ENCODE measurements at regions not wholly inside any gene's neighbourhood (a gene's known extent, or its start where the extent isn't known, plus 50 kb on each side); places are given as distances from the start of the nearest gene placed in this dataset.

DNA sequence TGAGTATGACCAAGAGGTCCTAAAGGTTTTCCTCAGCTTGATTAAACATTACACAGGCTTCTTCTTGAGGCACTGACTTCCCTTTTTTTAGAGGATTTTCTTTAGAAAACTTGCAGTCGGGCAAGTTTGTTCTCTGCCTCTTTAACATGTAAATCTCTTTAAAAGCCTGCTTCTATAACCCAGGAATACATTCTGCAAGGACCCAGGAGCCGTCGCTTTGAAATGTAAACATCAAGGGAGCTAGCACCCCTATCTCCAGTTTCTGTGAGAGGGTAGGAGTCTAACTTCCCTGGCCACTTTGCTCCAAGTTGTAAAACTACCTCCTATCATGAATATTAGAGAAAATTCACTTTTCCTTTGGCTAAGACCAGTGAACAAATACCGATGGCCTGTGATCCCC is 201.5 kb upstream of the CPHXL start:
- Histone ChIP-seq H3K9me3 (ENCODE audit: control insufficient read depth, low read length) (no peaks in the 10 kb centered on the region), H3K4me1 (ENCODE audit: control insufficient read depth, insufficient read depth, low read length) (no peaks in the 10 kb centered on the region), H3K27ac (ENCODE audit: low read length) (no peak overlapping the region), H3K4me3 (ENCODE audit: low read length) (no peak overlapping the region), H3K27me3 (ENCODE audit: control insufficient read depth, insufficient read depth) (no peaks in the 10 kb centered on the region)
- intact Hi-C loops (cut with DNase I): no loop called here
- no peak for ATAC-seq
- 33% methylated on average over 4 of the region's 4 CpGs for WGBS
- DNase-seq: no peak

DNA sequence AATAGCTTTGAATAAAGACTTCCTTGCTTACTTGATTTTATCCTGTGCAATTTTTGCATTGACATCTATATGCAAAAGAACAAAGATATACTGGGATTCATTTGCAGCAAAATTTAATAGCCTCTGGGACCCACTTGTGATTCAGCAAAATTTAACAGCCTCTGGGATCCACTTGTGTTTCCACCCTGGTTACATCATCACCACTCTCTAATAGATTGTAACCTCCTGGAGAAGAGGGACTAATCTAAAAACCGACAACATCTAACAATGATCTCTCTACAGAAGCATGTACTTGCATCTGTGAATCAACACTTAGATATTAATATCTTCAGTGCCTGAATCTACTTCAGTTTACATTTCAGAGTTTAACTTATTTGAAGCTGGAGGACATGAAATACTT is 202.0 kb upstream of the CPHXL start:
- no peak overlapping the region for H3K4me3 ChIP-seq (ENCODE audit: low read length)
- ATAC-seq (no peak), DNase-seq (no peak)
- H3K27ac ChIP-seq (ENCODE audit: low read length): no peak overlapping the region
- intact Hi-C loops (cut with DNase I): no loop called here
- H3K4me1 ChIP-seq (ENCODE audit: control insufficient read depth, insufficient read depth, low read length): no peaks in the 10 kb centered on the region
- no peaks in the 10 kb centered on the region for H3K9me3 ChIP-seq (ENCODE audit: control insufficient read depth, low read length)
- H3K27me3 ChIP-seq (ENCODE audit: control insufficient read depth, insufficient read depth): no peaks in the 10 kb centered on the region
- WGBS: 64% methylated on average over 1 of the region's 1 CpG

DNA sequence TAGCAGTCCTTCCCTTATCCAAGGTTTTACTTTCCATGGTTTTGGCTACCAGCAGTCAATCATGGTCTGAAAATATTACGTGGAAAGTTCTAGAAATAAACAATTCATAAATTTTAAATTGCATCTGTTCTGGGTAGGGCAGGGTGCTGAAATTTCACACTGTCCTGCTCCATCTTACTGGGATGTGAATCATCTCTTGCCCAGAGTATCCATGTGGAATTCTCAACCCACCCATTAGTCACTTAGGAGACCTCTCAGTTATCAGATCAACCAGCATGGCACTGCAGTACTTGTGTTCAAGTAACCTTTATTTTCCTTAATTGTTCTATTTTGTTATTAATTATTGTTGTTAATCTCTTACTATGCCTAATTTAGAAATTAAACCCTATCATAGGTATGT is 202.8 kb upstream of the CPHXL start:
- no peaks in the 10 kb centered on the region for H3K9me3 ChIP-seq (ENCODE audit: control insufficient read depth, low read length)
- H3K27ac ChIP-seq (ENCODE audit: low read length): no peak overlapping the region
- H3K4me3 ChIP-seq (ENCODE audit: low read length): no peak overlapping the region
- no peak for ATAC-seq
- intact Hi-C loops (cut with DNase I): no loop called here
- no peaks in the 10 kb centered on the region for H3K27me3 ChIP-seq (ENCODE audit: control insufficient read depth, insufficient read depth)
- 85% methylated on average over 1 of the region's 1 CpG for WGBS
- H3K4me1 ChIP-seq (ENCODE audit: control insufficient read depth, insufficient read depth, low read length): no peaks in the 10 kb centered on the region
- no peak for DNase-seq

DNA sequence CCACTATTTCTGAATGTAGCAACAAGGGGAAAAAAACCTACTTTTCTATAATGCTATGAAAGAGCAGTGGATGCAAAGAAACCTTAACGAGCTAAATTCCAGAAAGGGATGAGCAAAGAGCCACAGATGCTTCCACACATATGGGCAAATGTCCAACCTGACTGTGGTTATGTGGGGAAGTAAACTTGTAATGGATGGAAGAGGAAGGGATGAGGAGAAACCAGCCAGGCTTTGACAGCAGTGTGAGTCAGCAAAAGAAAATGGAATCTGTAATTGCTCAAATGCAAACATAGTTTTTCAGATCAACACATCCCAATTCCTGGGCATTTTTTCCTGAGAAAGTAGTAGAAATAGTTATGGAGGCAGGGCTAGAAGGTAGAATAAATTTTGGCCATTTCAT is 204.8 kb upstream of the CPHXL start:
- 57% methylated on average over 1 of the region's 1 CpG for WGBS
- DNase-seq (no peak), ATAC-seq (no peak)
- Histone ChIP-seq H3K4me1 (ENCODE audit: control insufficient read depth, insufficient read depth, low read length) (no peaks in the 10 kb centered on the region), H3K9me3 (ENCODE audit: control insufficient read depth, low read length) (no peaks in the 10 kb centered on the region), H3K27me3 (ENCODE audit: control insufficient read depth, insufficient read depth) (no peaks in the 10 kb centered on the region), H3K27ac (ENCODE audit: low read length) (no peak overlapping the region), H3K4me3 (ENCODE audit: low read length) (no peak overlapping the region)
- intact Hi-C loops (cut with DNase I): no loop called here

DNA sequence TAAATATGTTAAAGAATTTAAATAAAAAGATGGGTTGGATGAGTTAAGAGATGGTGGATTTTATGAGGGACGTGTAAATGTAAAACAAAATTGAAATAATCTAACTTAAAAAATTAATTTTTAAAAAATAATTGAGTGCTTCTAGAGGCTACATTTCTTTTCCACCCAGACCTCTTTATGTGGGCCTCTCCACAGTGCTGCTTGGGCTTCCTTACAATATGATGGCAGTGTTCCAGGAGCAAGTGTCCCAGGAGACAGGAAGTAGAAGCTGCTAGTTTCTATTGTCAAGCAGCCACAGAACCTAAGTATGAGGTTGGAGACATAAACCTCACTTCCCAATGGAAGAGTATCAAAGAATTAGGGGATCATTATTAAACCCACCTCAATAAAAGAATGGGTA is 205.7 kb upstream of the CPHXL start:
- DNase-seq: no peak
- no peak for ATAC-seq
- Histone ChIP-seq H3K9me3 (ENCODE audit: control insufficient read depth, low read length) (no peaks in the 10 kb centered on the region), H3K4me3 (ENCODE audit: low read length) (no peak overlapping the region), H3K4me1 (ENCODE audit: control insufficient read depth, insufficient read depth, low read length) (no peaks in the 10 kb centered on the region), H3K27ac (ENCODE audit: low read length) (no peak overlapping the region), H3K27me3 (ENCODE audit: control insufficient read depth, insufficient read depth) (no peaks in the 10 kb centered on the region)
- intact Hi-C loops (cut with DNase I): no loop called here
- WGBS: 96% methylated on average over 1 of the region's 1 CpG

DNA sequence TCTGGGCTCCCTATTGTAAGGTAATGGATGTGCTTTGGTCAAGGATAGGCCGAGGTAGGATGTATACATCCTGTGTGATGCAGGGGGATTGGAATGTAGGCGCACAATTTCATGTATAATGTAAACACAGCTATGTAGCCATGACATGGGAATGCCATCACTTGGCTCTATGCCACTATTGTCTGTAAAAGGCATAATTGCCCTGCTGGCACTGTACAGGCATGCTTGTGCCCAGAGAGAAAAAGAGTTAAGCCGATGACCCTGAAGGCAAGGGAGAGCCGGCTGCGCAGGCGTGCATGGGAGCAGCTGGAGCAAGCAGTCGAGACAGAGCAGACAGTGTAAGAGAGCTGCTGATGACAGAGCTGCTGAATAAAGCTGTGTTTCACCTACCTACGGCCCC is 212.5 kb upstream of the CPHXL start:
- 73% methylated on average over 8 of the region's 8 CpGs for WGBS
- ATAC-seq (no peak), DNase-seq (no peak)

DNA sequence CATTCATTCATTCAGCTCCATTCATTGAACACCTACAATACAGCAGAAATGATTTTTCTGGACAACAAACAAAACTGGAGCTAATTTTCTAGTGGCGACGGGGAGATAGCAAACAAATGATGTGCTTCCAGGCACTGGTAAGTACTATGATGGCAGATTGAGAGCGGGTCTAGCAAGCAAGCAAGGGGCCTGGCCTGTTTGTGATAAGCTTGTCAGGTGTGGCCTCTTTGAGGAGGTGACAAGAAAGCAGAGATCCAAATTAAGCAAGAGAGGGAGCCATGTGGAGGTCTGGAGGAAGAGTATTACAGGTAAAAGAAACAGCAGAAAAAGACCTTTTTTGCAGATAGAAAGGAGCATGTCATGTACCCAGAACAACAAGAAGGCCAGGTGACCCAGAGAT is 216.1 kb upstream of the CPHXL start:
- intact Hi-C loops (cut with DNase I): no loop called here
- H3K4me1 ChIP-seq (ENCODE audit: control insufficient read depth, insufficient read depth, low read length): no peaks in the 10 kb centered on the region

More for the DNA sequence above, 212.5 kb upstream of the CPHXL start:
- no peaks in the 10 kb centered on the region for H3K27me3 ChIP-seq (ENCODE audit: control insufficient read depth, insufficient read depth)
- intact Hi-C loops (cut with DNase I): no loop called here
- H3K27ac ChIP-seq (ENCODE audit: low read length): no peak overlapping the region
- no peaks in the 10 kb centered on the region for H3K9me3 ChIP-seq (ENCODE audit: control insufficient read depth, low read length)
- no peaks in the 10 kb centered on the region for H3K4me1 ChIP-seq (ENCODE audit: control insufficient read depth, insufficient read depth, low read length)
- H3K4me3 ChIP-seq (ENCODE audit: low read length): no peak overlapping the region

DNA sequence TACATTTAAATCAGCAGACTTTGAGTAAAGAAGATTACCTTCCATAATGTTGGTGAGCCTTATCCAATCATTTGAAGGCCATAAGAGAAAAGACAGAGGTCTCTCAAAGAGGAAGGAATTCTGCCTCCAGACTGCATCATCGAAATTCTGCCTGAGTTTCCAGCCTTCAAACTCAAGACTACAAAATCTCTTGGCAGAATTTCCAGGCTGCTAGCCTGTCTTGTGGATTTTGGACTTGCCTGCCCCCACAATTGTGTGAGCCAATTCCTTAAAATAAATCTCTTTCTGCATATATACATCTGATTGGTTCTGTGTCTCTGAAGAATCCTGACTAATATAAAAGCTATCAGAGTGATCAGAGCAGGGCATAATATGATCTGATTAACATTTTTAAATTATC is 216.6 kb upstream of the CPHXL start:
- H3K27ac ChIP-seq (ENCODE audit: low read length): no peak overlapping the region
- 49% methylated on average over 1 of the region's 1 CpG for WGBS
- no peaks in the 10 kb centered on the region for H3K4me1 ChIP-seq (ENCODE audit: control insufficient read depth, insufficient read depth, low read length)
- ATAC-seq (no peak), DNase-seq (no peak)
- no peaks in the 10 kb centered on the region for H3K9me3 ChIP-seq (ENCODE audit: control insufficient read depth, low read length)
- no peak overlapping the region for H3K4me3 ChIP-seq (ENCODE audit: low read length)
- intact Hi-C loops (cut with DNase I): no loop called here
- no peaks in the 10 kb centered on the region for H3K27me3 ChIP-seq (ENCODE audit: control insufficient read depth, insufficient read depth)

More for the DNA sequence above, 216.1 kb upstream of the CPHXL start:
- no peaks in the 10 kb centered on the region for H3K27me3 ChIP-seq (ENCODE audit: control insufficient read depth, insufficient read depth)
- no peaks in the 10 kb centered on the region for H3K9me3 ChIP-seq (ENCODE audit: control insufficient read depth, low read length)
- ATAC-seq (no peak), DNase-seq (no peak)
- no peak overlapping the region for H3K27ac ChIP-seq (ENCODE audit: low read length)
- WGBS: 51% methylated on average over 3 of the region's 3 CpGs
- H3K4me3 ChIP-seq (ENCODE audit: low read length): no peak overlapping the region

DNA sequence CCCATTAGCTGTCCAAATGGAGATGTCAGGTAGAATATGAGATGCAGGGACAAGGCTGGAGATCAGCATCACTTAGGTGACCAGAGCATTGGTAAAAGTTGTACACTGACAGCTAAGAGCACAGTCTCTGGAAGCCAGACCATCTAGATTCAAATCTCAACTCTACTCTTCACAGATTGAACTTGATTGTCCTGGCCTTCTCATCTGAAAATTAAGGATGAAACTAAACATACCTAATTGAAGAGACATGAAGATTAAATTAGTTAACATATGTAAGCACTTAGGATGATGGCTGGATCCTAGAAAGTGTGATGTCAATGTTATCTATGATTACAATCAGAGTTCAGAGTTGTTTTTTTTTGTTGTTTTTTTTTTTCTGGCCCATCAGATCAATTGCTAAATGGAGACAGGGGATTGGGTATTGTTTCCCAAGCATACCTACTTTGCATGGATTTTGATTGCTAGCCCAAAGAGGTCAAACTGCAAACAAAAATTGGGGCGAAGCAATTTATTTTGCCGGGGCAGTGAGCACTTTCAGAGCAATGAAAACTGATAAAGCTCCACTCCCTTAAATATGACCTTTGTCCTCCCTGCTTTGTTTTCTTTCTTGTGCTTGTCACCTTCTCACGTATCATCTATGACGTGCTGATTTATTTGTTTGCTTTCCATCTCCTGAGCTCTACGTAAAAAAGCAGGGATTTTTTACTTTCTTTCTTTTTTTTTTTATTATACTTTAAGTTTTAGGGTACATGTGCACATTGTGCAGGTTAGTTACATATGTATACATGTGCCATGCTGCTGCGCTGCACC is 217.6 kb upstream of the CPHXL start:
- no peaks in the 10 kb centered on the region for H3K9me3 ChIP-seq (ENCODE audit: control insufficient read depth, low read length)
- no peaks in the 10 kb centered on the region for H3K27me3 ChIP-seq (ENCODE audit: control insufficient read depth, insufficient read depth)
- intact Hi-C loops (cut with DNase I): no loop called here
- 51% methylated on average over 5 of the region's 6 CpGs for WGBS
- no peak overlapping the region for H3K4me3 ChIP-seq (ENCODE audit: low read length)
- H3K4me1 ChIP-seq (ENCODE audit: control insufficient read depth, insufficient read depth, low read length): no peaks in the 10 kb centered on the region
- ATAC-seq: no peak
- no peak overlapping the region for H3K27ac ChIP-seq (ENCODE audit: low read length)
- DNase-seq: no peak

DNA sequence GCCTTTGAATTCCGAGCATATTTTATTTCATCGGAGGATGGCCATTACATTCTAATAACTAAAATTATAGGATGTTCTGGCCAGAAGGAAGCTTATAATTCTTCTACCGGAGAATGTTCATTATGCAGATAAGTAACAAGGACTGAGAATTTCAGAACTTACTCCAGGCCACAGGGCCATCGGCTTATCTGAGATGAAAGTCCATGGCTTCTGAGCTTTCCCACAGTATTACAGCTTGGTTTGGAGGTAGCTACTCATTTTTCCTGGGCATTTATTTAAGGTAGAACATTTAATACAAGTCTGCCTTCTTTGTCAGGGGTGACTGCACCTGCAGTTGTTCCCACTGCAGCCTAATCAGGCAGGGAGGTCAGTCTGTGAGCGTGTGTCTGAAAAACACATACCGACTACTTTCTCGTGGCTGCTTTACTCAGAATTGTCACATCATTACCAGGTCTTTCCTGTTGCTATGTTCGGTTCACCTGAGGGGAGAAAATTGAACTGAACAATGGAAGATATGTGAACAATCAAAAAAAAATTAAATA is 219.7 kb upstream of the CPHXL start:
- no peaks in the 10 kb centered on the region for H3K4me1 ChIP-seq (ENCODE audit: control insufficient read depth, insufficient read depth, low read length)
- no peak for ATAC-seq
- no peak overlapping the region for H3K4me3 ChIP-seq (ENCODE audit: low read length)
- no peaks in the 10 kb centered on the region for H3K9me3 ChIP-seq (ENCODE audit: control insufficient read depth, low read length)
- no peak overlapping the region for H3K27ac ChIP-seq (ENCODE audit: low read length)
- H3K27me3 ChIP-seq (ENCODE audit: control insufficient read depth, insufficient read depth): no peaks in the 10 kb centered on the region
- intact Hi-C loops (cut with DNase I): no loop called here
- 79% methylated on average over 8 of the region's 8 CpGs for WGBS
- DNase-seq: no peak

DNA sequence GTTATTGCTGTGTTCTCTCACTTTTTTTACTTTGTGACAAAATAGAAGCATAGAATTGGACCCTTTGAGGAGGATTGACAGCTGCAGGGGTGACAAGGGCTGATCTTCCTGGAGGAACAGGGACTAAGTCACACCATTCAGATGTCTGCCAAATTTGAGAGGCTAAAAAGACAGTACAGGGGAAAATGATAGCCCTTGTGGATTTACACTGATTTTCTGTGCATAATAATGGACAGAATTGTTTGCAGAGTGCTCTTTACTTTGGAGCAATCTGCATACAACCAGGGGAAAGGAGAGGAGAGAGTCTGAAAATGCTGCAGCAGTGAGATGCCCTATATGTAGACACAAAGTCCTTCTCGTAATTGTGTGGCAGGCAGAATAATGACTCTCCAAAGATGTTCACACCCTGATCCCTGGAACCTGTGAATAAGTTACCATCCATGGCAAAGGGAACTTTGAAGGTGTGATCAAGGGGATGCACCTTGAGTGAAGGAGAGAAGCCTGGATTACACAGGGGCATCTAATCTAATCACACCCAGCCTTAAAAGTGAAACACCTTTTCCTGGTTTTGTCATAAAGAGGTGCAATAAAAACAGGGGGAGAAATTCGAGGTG is 221.4 kb upstream of the CPHXL start:
- H3K27ac ChIP-seq (ENCODE audit: low read length): no peak overlapping the region
- H3K4me3 ChIP-seq (ENCODE audit: low read length): no peak overlapping the region
- H3K9me3 ChIP-seq (ENCODE audit: control insufficient read depth, low read length): no peaks in the 10 kb centered on the region
- DNase-seq (no peak), ATAC-seq (no peak)
- H3K4me1 ChIP-seq (ENCODE audit: control insufficient read depth, insufficient read depth, low read length): no peaks in the 10 kb centered on the region
- WGBS: 44% methylated on average over 2 of the region's 2 CpGs
- intact Hi-C loops (cut with DNase I): no loop called here
- H3K27me3 ChIP-seq (ENCODE audit: control insufficient read depth, insufficient read depth): no peaks in the 10 kb centered on the region

Data from right cardiac atrium (tissue), 5 donors.